ENCODE measurements at regions not wholly inside any gene's neighbourhood (a gene's known extent, or its start where the extent isn't known, plus 50 kb on each side); places are given as distances from the start of the nearest gene placed in this dataset.

- Histone ChIP-seq H2BK120ac (ENCODE audit: low read depth, low read length) (no peak overlapping the region), H3K27me3 (ENCODE audit: control insufficient read depth, insufficient read depth, low read length) (no peaks in the 10 kb centered on the region), H2BK15ac (ENCODE audit: low read depth, low read length) (no peak overlapping the region), H3K56ac (ENCODE audit: extremely low read depth, insufficient read depth, low read length) (no peak overlapping the region), H3K23ac (ENCODE audit: low read depth, low read length) (no peak overlapping the region), H4K91ac (ENCODE audit: insufficient read depth, low read depth, low read length) (no peak overlapping the region), H3K9me3 (ENCODE audit: control insufficient read depth, insufficient read depth, low read length) (no peaks in the 10 kb centered on the region), H2BK20ac (ENCODE audit: low read depth, low read length) (no peak overlapping the region), H4K8ac (ENCODE audit: low read depth in 2 of 2, low read length in 2 of 2) (no peak overlapping the region), H3K9me1 (ENCODE audit: insufficient read depth, low read length) (no peaks in the 10 kb centered on the region), H2BK5ac (ENCODE audit: low read depth, low read length, poor library complexity, severe bottlenecking) (no peak overlapping the region), H4K5ac (ENCODE audit: low read depth, low read length) (no peak overlapping the region), H4K20me1 (ENCODE audit: insufficient read depth, low read length) (no peaks in the 10 kb centered on the region), H2AFZ (replicated peaks; ENCODE audit: low read length, poor library complexity) (no peak overlapping the region), H3K36me3 (ENCODE audit: control insufficient read depth, insufficient read depth, low read length) (no peaks in the 10 kb centered on the region), H3K4me1 (ENCODE audit: control insufficient read depth, insufficient read depth, low read length) (no peaks in the 10 kb centered on the region), H2AK5ac (ENCODE audit: low read depth, low read length) (no peak overlapping the region), H3K27ac (ENCODE audit: insufficient read depth, low read length) (no peak overlapping the region), H3K79me1 (ENCODE audit: low read depth in 1 of 2, low read length in 2 of 2) (no peaks in the 10 kb centered on the region), H3K14ac (replicated peaks; ENCODE audit: low read depth, low read length) (no peak overlapping the region), H3K4me3 (ENCODE audit: insufficient read depth, low read depth, low read length) (no peak overlapping the region), H3K4me2 (ENCODE audit: low read depth, low read length) (no peak overlapping the region), H2AK9ac (replicated peaks; ENCODE audit: low read depth, low read length, poor library complexity) (no peak overlapping the region), H3K9ac (ENCODE audit: low read depth, low read length) (no peak overlapping the region), H3K4ac (ENCODE audit: low read depth, low read length) (no peak overlapping the region), H3K18ac (ENCODE audit: low read depth, low read length) (no peak overlapping the region)
- no TSS peak for BruUV-seq (replicated peaks)
- no peak for ATAC-seq (ENCODE audit: low read depth)
- DNase-seq: no peak
- dilution Hi-C loops (cut with HindIII; ENCODE audit: low sequenced_read_pairs, unreplicated experiment): no loop called here
- WGBS, 2 experiments (ENCODE audit: extremely low coverage in 2 of 2, insufficient read length in 1 of 2): 33% methylated on average over 1 of the region's 5 CpGs; no CpG with 5 or more reads in 1 of the 2 experiments
- no peak for TF ChIP-seq ELK1 (IDR thresholded peaks at IDR 0.05; ENCODE audit: borderline replicate concordance, low read depth, low read length)
- no peak for TF ChIP-seq RFX5 (IDR thresholded peaks at IDR 0.05; ENCODE audit: low read depth, low read length)
- TF ChIP-seq SMC3 (IDR thresholded peaks at IDR 0.05; ENCODE audit: low read depth, low read length): no peak
- TF ChIP-seq MAZ (IDR thresholded peaks at IDR 0.05; ENCODE audit: borderline replicate concordance, low read depth, low read length): no peak
- TF ChIP-seq USF2 (IDR thresholded peaks at IDR 0.05; ENCODE audit: low read depth, low read length): no peak
- TF ChIP-seq NFE2L2 (IDR thresholded peaks at IDR 0.05; ENCODE audit: low read depth, low read length): no peak
- TF ChIP-seq CTCF (conservative IDR thresholded peaks at IDR 0.05; ENCODE audit: low read depth, low read length): no peak
- TF ChIP-seq MXI1 (IDR thresholded peaks at IDR 0.05; ENCODE audit: borderline replicate concordance, low read depth, low read length): no peak
- TF ChIP-seq MAFK (IDR thresholded peaks at IDR 0.05; ENCODE audit: low read depth, low read length): no peak
- no peak for TF ChIP-seq BHLHE40 (IDR thresholded peaks at IDR 0.05; ENCODE audit: low read depth, low read length)
- no peak for TF ChIP-seq RAD21 (IDR thresholded peaks at IDR 0.05; ENCODE audit: low read length)
- no peak for TF ChIP-seq RCOR1 (IDR thresholded peaks at IDR 0.05; ENCODE audit: insufficient replicate concordance, low read length)
- TF ChIP-seq FOS (IDR thresholded peaks at IDR 0.05; ENCODE audit: low read depth, low read length): no peak
- TF ChIP-seq CEBPB (IDR thresholded peaks at IDR 0.05; ENCODE audit: low read depth, low read length): no peak
- no peak for TF ChIP-seq CHD1 (IDR thresholded peaks at IDR 0.05; ENCODE audit: low read depth, low read length)
- no peak for TF ChIP-seq POLR2A (IDR thresholded peaks at IDR 0.05; ENCODE audit: low read depth, low read length)
- in situ Hi-C loops (cut with MboI; ENCODE audit: low sequenced_read_pairs): no loop called here
- CTCF ChIA-PET: no interaction called here
- intact Hi-C loops (cut with micrococcal nuclease): no loop called here
- POLR2A ChIA-PET (ENCODE audit: unreplicated experiment): no interaction called here
These were observed 258.3 kb downstream of the ANKRD60 start for GRCh38 chr20:57970116-57970515.

All from IMR-90 (cell line).